GM18499 (cell line): ENCODE measurements at regions not wholly inside any gene's neighbourhood (a gene's known extent, or its start where the extent isn't known, plus 50 kb on each side); places are given as distances from the start of the nearest gene placed in this dataset.

ENCODE experiments used
- ATAC-seq: cut with Tn5 transposase; IDR thresholded peaks from one replicate; pipeline ENCODE4 v1.9.1; 2021; ENCODE audit warnings: moderate number of reproducible peaks; ENCODE audit not compliant: insufficient read depth, unreplicated experiment

GRCh38 chr1:217228689-217229088 is 402.2 kb downstream of the GPATCH2 start:
- no peak for ATAC-seq

- ATAC-seq = no peak
Measured at GRCh38 chr1:217224201-217224600, 406.7 kb downstream of the GPATCH2 start.

GRCh38 chr1:217214551-217214950 is 416.3 kb downstream of the GPATCH2 start:
- no peak for ATAC-seq

- no peak for ATAC-seq
Measured at GRCh38 chr1:217211486-217211885, 419.4 kb downstream of the GPATCH2 start.

- ATAC-seq = no peak
Measured at GRCh38 chr1:217205578-217205977, 425.3 kb downstream of the GPATCH2 start.

GRCh38 chr1:217196616-217197015 is 434.3 kb downstream of the GPATCH2 start:
- ATAC-seq = no peak

GRCh38 chr1:217193151-217193550 is 437.7 kb downstream of the GPATCH2 start:
- ATAC-seq = no peak

GRCh38 chr1:217191441-217191840 is 439.4 kb downstream of the GPATCH2 start:
- no peak for ATAC-seq

GRCh38 chr1:217190359-217190758 is 440.5 kb downstream of the GPATCH2 start:
- no peak for ATAC-seq

GRCh38 chr1:217189362-217189761 is 441.5 kb downstream of the GPATCH2 start:
- ATAC-seq = no peak

GRCh38 chr1:217188280-217189237 is 442.3 kb downstream of the GPATCH2 start:
- ATAC-seq = no peak

- no peak for ATAC-seq
Measured at GRCh38 chr1:217186664-217187063, 444.2 kb downstream of the GPATCH2 start.

GRCh38 chr1:217184854-217185253 is 446.0 kb downstream of the GPATCH2 start:
- ATAC-seq = no peak

- ATAC-seq = no peak
Measured at GRCh38 chr1:217182992-217183391, 447.9 kb downstream of the GPATCH2 start.

GRCh38 chr1:217181756-217182155 is 449.1 kb downstream of the GPATCH2 start:
- no peak for ATAC-seq

GRCh38 chr1:217181176-217181746 is 449.6 kb downstream of the GPATCH2 start:
- ATAC-seq = no peak

- no peak for ATAC-seq
Measured at GRCh38 chr1:217180443-217180842, 450.4 kb downstream of the GPATCH2 start.

- no peak for ATAC-seq
Measured at GRCh38 chr1:217164403-217164802, 441.2 kb upstream of the ESRRG start.

GRCh38 chr1:217153361-217153760 is 430.1 kb upstream of the ESRRG start:
- ATAC-seq = no peak

GRCh38 chr1:217150366-217150765 is 427.1 kb upstream of the ESRRG start:
- no peak for ATAC-seq

GRCh38 chr1:217149791-217150190 is 426.6 kb upstream of the ESRRG start:
- ATAC-seq = no peak

- ATAC-seq = no peak
Measured at GRCh38 chr1:217141711-217142110, 418.5 kb upstream of the ESRRG start.
